NCI-H526 treated with DMSO at 0.1 percent for 48 hours (cell line): ENCODE measurements at regions not wholly inside any gene's neighbourhood (a gene's known extent, or its start where the extent isn't known, plus 50 kb on each side); places are given as distances from the start of the nearest gene placed in this dataset.
"Not testable (repeated sequence)": the region's sequence is repeated elsewhere in the genome, so short reads cannot be mapped to it uniquely, and the experiment has no call there.

Experiments
- DNase-seq: peaks from one replicate; lab custom pipeline; 2025; lab: John Stamatoyannopoulos, UW

DNA sequence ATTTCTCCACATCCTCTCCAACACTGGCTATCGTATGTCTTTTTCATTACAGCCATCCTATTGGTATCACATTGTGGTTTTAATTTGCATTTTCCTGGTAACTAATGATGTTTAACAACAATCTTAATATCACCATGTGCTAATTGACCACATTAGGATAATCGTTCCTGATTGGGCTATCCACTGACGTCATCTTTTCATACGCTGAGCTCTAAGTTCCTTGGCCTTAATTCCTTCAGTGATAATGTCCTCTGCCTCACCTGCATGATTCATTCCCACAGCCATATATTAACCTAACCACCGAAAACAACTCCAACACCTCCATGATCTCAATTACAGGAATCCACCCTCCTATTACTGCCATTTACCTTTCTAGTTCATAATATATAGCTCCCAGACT, 547.9 kb upstream of the BRINP1 start:
- no peak for DNase-seq

DNA sequence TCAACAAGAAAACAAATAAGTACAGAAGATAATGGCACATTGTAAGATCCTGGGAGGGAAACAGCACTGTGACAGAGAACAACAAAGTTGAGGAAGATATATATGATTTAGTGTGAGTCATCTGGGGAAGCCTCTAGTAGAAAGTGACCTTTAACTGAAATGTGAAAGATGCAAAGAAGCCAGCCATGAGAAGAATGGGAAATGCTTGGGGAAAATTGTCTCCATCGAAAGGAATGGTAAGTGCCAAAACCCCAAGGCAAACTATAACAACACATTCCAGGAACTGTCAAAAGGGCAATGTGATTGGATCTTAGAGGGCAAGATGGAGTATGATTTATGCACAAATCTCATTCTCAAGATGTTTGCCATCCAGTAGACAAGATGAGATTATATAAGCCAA, 537.8 kb upstream of the BRINP1 start:
- no peak for DNase-seq

DNA sequence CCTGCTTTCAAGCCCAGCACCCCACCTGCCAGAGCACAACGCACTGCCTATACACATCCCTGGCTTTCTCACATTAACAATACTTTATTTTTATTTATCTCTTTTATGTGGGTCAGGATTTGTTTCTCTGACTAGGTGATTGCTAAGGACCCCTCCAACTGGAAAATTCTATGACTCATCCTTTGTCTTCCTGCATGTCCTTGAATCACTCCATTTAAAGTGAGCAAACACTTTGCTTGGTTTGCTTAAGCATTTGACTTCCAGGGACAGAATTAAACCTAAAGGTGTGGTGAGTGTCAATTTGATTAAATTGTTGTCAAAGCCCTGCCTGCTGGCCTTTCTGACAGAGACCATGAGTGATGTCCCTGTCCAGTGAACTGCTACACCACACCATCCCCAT, 536.5 kb upstream of the BRINP1 start:
- no peak for DNase-seq

DNA sequence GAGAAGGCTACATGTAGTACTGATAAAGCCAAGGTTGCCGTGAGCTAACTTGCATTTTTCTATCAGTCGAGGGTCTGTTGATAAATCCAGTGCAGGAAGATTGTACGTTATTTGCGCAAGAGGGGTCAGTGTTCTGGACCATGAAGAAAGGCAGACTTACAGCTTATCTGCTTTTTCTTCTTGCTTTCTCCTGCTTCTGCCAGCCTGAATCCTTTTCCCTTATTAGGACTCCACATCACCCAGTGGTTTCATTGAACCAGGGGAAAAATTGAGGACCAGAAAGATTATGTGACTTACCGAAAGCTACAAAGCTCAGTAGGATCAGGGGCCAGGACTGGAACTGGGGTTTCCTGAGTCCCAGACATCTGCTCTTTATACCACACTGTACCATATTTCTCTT, 534.6 kb upstream of the BRINP1 start:
- DNase-seq = no peak

DNA sequence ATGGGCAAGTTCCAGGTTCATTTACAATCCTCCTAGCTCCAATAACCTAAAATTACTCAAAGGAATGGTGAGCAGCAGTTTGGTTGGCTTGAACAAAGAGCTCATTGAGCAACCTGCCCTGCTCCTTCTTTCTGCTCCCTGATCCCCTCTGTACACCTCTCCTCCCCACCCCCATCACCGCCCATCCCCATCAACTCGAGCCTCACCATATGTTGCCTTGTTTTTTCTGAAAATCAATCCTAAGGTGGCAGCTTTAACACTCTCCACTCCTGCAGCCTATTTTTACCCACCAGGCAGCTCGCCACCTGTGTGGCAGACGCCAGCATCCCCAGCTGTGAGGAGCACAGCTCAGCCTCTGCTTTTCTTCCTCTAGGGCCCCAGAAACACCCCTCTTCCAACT, 533.4 kb upstream of the BRINP1 start:
- DNase-seq = no peak

DNA sequence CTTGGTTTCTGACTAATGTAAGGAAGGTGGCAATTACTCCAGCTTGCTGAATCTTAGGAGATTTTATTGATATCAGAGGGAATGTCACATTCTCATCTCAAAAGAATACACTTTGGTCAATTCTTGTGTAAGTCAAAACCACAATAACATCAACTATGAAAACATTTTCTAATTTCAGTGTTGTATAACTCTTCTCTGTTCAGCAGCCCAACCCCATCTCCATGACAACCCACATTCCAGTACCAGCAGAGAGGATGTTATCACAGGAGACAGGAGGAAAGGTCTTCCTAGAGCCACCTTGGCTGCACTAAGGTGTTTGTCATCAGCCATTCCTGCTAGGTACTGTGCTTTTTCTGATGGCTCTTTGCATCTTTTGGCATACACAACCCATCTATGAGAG, 529.1 kb upstream of the BRINP1 start:
- DNase-seq = no peak

DNA sequence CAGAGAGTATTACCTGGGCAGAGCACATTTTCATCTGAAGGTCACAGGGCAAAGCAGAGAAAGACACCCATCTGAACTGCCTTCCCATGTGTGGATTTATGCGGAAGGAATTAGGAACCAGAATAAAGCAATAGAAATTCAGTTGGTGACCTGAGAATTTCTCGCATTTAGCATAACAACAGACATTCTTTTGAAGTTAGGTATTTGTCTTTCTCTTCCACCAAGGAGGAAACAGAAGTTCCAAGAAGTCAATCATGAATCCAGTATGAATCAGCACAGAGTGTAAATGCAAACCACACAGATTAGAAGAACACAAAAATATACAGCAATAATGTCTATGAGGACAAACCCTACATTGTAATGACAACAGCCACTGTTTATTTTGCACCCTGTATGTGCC, 515.2 kb upstream of the BRINP1 start:
- DNase-seq = no peak

DNA sequence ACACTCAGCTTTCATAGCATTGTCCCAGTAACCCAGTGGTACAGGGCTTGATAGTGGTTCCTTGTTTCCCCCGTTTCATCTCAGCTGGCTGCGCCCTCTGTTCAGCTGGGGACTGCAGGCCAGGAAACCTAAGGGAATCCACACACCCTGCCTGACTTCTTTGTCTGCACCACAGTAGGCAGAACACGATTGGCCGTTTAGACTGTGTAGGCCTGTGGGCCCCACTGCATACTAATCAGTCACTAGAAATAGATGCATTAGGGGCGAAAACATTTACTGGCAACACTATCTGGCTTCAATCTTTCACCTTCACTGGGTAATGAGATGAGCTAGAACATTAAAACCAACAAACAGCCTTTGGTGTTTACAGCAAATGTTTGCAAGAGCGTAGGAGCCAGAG, 512.7 kb upstream of the BRINP1 start:
- DNase-seq = no peak

DNA sequence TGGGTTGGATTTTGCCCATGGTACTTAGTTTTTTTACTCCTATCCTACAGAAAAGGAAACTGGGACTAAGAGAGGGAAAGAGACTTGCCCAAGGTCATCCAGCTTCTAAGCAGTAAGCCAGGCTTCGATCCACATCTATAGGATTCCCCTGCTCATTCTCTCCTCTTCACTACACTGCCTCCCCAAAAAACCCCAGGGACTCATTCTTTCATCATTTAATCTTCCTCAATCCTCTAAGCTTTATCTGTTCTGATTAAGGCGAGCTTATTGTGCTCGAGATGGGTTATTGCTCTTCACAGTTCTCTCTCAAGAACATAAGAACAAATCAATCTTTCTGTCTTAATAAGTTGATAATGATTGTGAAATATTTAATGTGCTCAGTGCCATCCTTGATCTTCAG, 511.1 kb upstream of the BRINP1 start:
- DNase-seq = no peak

DNA sequence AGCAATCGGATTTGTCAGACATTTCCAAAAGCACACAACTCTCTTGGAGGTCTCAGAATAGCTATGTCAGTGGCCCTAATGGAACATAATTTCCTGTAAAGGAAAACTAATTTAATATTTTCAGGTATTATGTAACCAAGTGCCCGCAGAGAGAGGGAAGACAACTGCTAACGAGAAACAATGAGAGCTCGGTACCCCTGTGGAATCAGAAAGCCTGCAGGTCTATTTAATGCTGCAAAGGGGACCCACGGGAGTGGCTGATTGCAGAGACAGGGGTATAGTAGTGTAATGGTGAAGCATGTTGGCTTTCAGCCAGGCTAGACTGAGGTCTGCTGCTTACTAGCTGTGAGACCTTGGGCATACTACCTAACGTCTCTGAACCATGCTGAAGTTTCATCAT, 508.1 kb upstream of the BRINP1 start:
- no peak for DNase-seq

DNA sequence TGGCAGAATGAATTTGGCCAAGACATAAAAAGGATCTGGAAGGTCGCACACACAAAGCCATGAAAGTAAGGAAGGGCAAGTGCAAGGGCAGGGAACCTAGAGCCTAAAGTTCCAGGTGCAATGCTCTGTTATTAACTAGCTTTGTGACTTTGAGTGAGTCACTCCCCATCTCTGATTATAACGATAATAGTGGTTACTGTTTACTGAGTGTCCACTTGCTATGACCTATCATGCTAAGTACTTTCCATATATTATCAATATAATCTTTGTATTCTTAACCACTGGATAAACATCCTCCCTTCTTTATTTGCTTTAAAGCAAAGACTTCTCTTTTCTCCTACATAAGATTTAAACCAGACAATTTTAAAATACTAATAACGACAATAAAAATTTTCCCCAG, 504.6 kb upstream of the BRINP1 start:
- DNase-seq = no peak

DNA sequence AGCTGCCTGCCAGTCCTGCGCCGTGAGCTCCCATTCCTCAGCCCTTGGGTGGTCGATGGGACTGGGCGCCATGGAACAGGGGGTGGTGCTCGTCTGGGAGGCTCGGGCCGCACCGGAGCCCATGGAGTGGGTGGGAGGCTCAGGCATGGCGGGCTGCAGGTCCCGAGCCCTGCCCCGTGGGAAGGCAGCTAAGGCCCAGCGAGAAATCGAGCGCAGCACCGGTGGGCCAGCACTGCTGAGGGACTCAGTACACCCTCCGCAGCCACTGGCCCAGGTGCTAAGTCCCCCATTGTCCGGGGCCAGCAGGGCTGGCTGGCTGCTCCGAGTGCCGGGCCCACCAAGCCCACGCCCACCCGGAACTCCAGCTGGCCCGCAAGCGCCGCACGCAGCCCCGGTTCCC, 501.0 kb upstream of the BRINP1 start:
- DNase-seq = not testable (repeated sequence)

DNA sequence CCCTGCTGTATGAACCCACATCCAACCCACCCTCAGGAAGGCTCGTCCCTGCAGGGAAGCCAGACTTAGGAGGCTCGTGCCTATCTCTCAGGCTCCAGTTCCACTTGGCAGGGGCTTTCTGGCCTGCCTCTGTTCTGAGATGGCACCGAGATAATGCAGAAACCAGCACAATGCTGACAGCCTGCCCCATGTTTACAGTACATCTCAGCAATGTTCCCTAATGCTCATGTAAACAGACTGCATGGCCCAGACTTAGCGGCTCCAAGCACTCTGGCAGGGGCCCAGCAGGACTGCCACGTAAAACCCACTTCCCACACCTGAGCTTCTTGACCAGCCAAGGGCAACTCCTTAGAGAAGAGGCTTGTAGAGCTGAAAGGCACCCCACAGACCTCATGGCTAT, 499.5 kb upstream of the BRINP1 start:
- no peak for DNase-seq

DNA sequence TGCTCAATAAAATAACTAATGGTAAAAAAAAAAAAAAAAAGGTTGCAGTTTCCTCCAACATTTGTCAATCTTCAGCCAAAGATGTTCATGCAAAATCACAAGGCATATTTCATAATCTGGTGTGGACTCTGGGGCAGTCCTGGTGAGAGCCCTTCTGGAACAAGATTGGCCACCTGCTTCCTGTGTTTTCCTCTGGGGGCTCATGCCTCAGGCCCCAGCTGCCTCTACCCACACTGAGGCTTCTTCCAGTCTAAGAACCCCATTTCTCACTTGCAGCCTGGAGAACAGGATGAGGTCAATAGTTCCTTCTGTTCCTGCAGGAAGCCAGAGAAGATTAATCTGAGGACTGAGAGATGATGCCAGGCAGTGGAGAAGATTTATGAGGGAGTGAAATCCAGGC, 492.6 kb upstream of the BRINP1 start:
- no peak for DNase-seq

DNA sequence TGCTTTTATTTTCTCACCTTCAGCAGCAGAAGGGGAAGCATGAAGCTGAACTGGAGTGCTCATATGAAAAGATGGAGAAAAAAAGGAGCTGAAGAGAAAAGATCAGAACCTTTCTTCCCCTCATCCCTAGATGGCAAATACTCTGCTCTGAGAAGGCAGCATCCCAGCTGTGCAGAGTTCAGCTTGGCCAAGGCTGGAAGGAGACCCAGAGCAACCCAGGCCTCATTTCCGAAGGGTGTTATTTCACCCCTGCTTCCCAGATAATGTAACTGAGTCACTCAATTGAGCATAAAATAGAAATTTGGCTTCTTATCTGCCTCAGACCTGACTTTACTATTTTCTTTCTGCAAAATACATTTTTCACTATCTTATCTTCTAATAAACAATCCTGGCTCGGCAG, 489.9 kb upstream of the BRINP1 start:
- DNase-seq = no peak

DNA sequence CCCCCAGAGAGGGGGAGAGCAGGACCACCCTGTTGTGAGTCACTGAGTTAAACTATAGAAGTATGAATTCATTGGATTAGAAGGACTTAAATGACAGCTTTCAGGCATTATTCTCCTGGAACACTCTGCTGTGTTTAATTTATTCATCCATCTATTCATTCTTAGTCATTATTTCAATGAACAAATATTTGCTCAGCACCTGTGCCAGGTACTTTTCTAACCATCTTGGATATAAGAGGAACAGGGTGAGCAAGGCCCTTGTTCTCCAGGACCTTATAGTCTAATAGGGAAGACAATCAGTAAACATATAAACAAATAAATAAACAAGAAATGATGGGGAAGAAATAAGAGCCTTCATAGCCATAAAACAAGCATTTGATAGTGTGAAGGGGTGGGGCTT, 483.9 kb upstream of the BRINP1 start:
- no peak for DNase-seq

DNA sequence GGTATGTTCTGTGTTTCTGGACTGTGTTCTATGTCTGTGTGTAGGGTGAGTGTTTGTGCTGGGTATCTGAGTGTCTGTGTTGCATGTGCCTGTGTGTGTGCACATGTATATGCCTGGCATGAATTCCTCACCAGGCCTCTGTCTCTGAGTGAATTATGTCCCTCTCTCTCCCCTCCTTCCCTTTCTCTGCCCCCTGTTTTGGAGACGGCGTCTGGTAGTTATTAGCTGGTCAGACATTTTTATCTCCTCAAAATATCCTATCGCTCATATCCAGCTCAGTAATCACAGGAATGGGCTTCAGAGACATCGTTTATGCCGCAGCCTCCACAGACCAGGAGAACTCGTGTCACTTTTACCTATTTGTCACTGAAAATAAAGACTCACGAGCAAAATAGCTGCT, 483.2 kb upstream of the BRINP1 start:
- no peak for DNase-seq

DNA sequence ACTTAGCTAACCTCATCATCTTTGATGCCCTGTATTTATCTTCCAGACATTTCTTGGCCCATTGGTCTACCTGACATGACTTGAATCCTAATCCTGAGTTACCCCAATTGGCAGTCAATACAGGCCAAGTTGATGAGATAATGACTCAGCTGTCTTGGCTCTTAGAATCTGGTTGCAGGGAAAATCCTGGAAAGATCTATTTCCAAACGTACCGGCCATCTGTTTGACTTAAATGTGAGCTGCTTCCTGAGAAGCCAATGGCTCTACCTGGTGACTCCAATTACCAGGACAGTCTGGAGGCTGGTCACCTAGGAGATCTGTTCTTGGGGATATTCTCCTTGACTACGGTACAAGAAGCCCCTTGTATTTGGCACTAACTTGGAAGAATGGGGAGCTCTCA, 475.2 kb upstream of the BRINP1 start:
- DNase-seq = no peak

DNA sequence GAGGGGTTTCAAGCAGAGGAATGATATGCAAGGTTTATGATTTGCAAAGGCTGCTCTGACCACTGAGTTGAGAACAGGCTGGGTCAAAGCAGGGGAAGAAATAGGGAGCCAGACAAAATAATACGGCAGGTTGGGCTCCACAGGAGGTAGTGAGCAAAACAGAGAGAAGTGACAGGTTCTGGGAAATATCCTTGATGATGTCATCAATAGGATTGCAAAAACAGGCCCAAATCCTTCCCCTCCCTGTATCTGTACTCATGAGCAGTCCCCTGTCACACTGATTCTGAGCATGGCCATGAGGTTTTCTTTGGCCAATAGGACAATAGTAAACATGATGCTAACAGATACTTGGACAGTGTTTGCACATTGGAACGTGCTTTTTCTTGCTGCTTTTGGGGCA, 471.8 kb upstream of the BRINP1 start:
- DNase-seq = no peak

DNA sequence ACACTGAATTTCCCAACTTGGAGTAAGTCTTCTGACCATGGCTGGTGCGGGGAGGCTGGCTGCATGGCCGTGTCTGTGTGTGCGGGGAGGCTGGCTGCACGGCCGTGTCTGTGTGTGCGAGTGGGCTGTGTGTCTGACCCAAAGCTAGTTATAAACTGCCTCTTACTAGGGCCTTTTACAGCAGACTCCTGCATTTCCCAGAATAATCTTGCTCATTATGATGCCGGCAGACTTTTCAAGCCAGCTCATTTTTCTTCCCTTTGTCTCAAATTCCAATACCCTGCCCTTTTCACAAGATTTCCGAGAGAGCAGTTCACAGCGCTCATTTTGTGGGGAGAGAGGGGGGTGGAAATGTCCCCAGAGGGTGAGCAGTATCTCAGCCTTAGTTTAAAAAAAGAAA, 470.7 kb upstream of the BRINP1 start:
- DNase-seq = no peak

DNA sequence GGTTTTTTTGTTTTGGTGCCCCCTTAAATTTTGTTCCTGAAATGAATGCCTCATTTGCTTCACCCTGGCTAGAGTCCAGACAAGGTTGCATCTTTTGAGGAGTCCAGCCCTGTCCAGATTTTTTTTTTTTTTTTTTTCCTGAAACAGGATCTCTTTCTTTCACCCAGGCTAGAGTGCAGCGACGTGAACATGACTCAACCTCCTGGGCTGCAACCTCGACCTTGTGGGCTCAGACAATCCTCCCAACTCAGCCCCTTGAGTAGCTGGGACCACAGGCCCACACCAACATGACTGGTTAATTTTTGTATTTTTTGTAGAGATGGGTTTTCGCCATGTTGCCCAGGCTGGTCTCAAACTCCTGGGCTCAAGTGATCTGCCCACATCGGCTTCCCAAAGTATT, 469.0 kb upstream of the BRINP1 start:
- no peak for DNase-seq

DNA sequence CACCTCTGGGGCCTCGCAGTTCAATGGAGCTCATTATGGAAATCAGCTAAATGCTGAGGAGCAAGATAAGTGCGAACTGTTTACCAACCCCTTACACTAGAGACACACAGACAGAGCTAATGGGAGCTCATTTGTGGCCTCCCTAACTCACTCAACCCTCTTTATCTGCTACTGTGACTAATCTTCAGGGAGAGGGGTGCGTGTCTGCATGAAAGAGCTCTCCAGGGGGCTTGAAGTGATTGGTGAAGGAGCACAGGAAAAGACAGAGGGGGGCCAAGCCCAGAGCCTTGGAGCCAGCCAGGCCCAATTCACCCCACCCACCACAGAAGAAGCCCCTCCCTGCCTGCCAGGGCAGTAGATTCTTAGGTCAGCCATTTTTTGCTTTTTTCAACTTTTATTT, 466.8 kb upstream of the BRINP1 start:
- no peak for DNase-seq

DNA sequence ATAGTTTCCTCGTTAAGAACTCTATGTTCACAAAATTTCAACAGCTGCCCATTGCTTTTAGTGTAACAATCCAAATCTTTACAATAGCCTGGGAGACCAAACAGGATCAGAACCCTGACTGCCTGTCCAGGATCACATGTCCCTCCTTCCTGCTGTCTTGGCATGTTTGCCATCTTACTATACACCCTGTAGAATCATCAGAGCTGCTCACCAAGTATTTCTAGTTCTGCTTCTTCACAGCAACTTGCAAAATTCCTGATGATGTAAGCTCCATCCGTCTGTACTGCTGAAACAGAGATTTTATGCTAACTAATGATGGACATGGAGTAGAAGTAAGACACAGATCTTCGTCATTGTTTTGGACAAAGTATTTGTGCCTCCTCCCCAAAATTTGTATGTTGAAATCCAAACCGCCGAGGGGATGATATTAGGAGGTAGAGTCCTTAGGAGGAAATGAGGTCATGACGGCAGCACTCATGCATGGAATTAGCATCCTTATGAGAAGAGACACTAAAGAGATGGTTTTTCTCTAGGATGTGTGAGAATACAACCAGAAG, 464.9 kb upstream of the BRINP1 start:
- DNase-seq = no peak

DNA sequence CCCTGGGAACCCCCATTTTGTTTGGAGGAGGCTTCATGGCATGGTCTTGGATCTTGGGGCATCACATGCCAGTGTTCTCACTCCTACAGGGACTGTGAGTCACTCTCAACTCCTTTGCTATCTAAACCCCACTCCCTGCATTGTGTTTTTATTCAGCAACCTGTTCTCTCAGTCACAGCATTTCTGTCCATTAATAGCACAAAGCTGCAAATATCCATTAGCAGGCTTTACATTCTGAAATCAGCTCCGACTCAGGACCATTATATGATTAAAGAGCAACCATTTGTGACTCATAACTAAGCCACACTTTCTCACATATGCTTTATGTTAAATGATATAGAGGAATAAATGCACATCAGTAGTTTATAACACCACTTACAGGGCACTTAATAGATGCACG, 462.1 kb upstream of the BRINP1 start:
- DNase-seq = no peak

DNA sequence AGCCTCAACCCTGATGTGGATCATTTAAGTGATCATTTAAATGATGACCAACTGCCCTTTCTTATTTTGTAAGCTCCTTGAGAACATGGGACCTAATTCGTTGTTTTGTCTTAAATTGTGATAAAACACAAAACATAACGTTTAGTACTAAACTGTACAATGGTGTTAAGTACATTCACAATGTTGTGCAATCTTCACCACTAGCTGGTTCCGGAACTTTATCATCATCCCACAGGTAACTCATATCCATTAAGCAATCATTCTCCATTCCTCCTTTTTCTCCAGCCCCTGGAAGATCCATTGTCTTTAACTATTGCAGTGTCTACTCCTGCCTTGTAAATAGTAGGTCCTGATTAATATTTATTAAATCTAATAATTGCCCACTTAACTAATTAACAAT, 460.5 kb upstream of the BRINP1 start:
- DNase-seq = no peak
